K562 (cell line): ENCODE measurements at regions not wholly inside any gene's neighbourhood (a gene's known extent, or its start where the extent isn't known, plus 50 kb on each side); places are given as distances from the start of the nearest gene placed in this dataset.

Experiments used
- ATAC-seq: fragments of 200-7000 bp; cut with Tn5 transposase; 3 replicates; pipeline ENCODE4 v1.9.1; 2020; ENCODE audit warnings: moderate library complexity
- BruUV-seq: library from RNA; stranded (reverse); fragments of 400-500 nt; replicated peaks from 2 replicates; lab custom pipeline; 2021; lab: Mats Ljungman, UMichigan
- CTCF ChIA-PET: fragments of 300-600 bp; formaldehyde crosslinking; extraction: SDS; loops from one replicate; lab custom pipeline; 2021; ENCODE audit warnings: low intra/inter-chr PET ratio; lab: Yijun Ruan, JAX
- POLR2A ChIA-PET: fragments of 300-600, 350-650 bp; sonication (Branson Sonifier 250); formaldehyde crosslinking; extraction: SDS; loops from one replicate; lab custom pipeline; 2021; ENCODE audit warnings: antibody characterized with exemption, inconsistent platforms; lab: Yijun Ruan, JAX
- DNase-seq, 4 experiments: peaks; one replicate each; pipeline versions ENCODE4 v3.0.0 to v3.0.0-alpha.2; 2011 to 2018; ENCODE audit warnings: low spot score in 3 of 4, mixed read lengths in 3 of 4; ENCODE audit errors: extremely low read depth in 1 of 4
- FAIRE-seq: peaks from 2 replicates; lab custom pipeline; 2011; peaks lifted over from hg19 to GRCh38; lab: Jason Lieb, UNC
- H2AFZ ChIP-seq: 2 replicates; pipeline ENCODE4 v1.6.0; 2011; ENCODE audit warnings: low read depth, low read length, control low read depth, inconsistent platforms
- H3K27ac ChIP-seq: fragments of 200-600 bp; 3 replicates; pipeline ENCODE4 v1.8.0; 2011; ENCODE audit warnings: low read depth, mild to moderate bottlenecking, control low read depth, inconsistent platforms, low read length, moderate library complexity, mixed read lengths; ENCODE audit errors: extremely low read depth
- H3K27me3 ChIP-seq, 2 experiments: fragments of 300-600 bp in 1 of 2; 2 replicates in 1 of 2; 3 replicates in 1 of 2; pipeline versions ENCODE4 v1.6.0 to v1.8.0; 2011; ENCODE audit warnings: inconsistent platforms in 2 of 2, low read length in 2 of 2, mild to moderate bottlenecking in 1 of 2, mixed read lengths in 1 of 2, moderate library complexity in 1 of 2; ENCODE audit not compliant: control insufficient read depth in 2 of 2, insufficient read depth in 2 of 2
- H3K36me3 ChIP-seq: fragments of 300-600 bp; 3 replicates; pipeline ENCODE4 v1.8.0; 2011; ENCODE audit warnings: mild to moderate bottlenecking, low read length, inconsistent platforms; ENCODE audit not compliant: control insufficient read depth, insufficient read depth
- H3K4me1 ChIP-seq, 2 experiments: fragments of 200-600 bp in 1 of 2; replicated peaks in 1 of 2; 2 replicates in 1 of 2; 3 replicates in 1 of 2; pipeline versions ENCODE4 v1.5.1 to v1.8.0; 2011; ENCODE audit warnings: inconsistent platforms in 2 of 2, low read length in 2 of 2, mild to moderate bottlenecking in 1 of 2, mixed read lengths in 1 of 2, moderate library complexity in 1 of 2; ENCODE audit not compliant: control insufficient read depth in 2 of 2, insufficient read depth in 2 of 2
- H3K4me2 ChIP-seq: 2 replicates; pipeline ENCODE4 v1.6.1; 2011; ENCODE audit warnings: low read length, control low read depth, inconsistent platforms, mixed read lengths; ENCODE audit not compliant: insufficient read depth
- H3K4me3 ChIP-seq: fragments of 200-600 bp; sonication (generic), shearing (Covaris generic); 2 replicates; pipeline ENCODE4 v1.5.1; 2016; ENCODE audit warnings: control low read depth, inconsistent platforms
- H3K79me2 ChIP-seq: fragments of 200-600 bp; 3 replicates; pipeline ENCODE4 v1.8.0; 2011; ENCODE audit warnings: low read length, inconsistent platforms; ENCODE audit not compliant: control insufficient read depth, insufficient read depth
- H3K9ac ChIP-seq, 2 experiments: 2 replicates each; pipeline versions ENCODE4 v1.6.0 to v1.6.1; 2011; ENCODE audit warnings: low read depth in 2 of 2, low read length in 2 of 2, control low read depth in 1 of 2, inconsistent platforms in 1 of 2, mild to moderate bottlenecking in 1 of 2, mixed read lengths in 1 of 2; ENCODE audit not compliant: insufficient read depth in 1 of 2
- H3K9me1 ChIP-seq: one replicate; pipeline ENCODE4 v1.6.0; 2011; ENCODE audit warnings: inconsistent platforms, mild to moderate bottlenecking, low read length, moderate library complexity; ENCODE audit not compliant: control insufficient read depth, insufficient read depth
- H3K9me3 ChIP-seq: replicated peaks from 2 replicates; pipeline ENCODE4 v1.5.1; 2011; ENCODE audit warnings: low read depth, low read length, inconsistent platforms; ENCODE audit not compliant: control insufficient read depth, insufficient read depth
- H4K20me1 ChIP-seq: replicated peaks from 2 replicates; pipeline ENCODE4 v1.6.1; 2011; ENCODE audit warnings: low read length, inconsistent platforms, mixed read lengths; ENCODE audit not compliant: control insufficient read depth, insufficient read depth
- ATF1 ChIP-seq, 2 experiments: fragments of 450-650 bp in 1 of 2; IDR thresholded peaks; 2 replicates each; pipeline ENCODE4 v1.6.1; 2016; ENCODE audit warnings: missing compliant biosample characterization in 1 of 2, missing genetic modification characterization in 1 of 2
- ATF7 ChIP-seq: fragments of 450-650 bp; IDR thresholded peaks from 2 replicates; pipeline ENCODE4 v1.7.1; 2014; ENCODE audit warnings: mild to moderate bottlenecking, moderate library complexity
- CREM ChIP-seq: IDR thresholded peaks from 2 replicates; pipeline ENCODE4 v1.6.1; 2014; ENCODE audit warnings: antibody characterized with exemption, low read depth
- CTCF ChIP-seq, 3 experiments: IDR thresholded peaks in 2 of 3; conservative IDR thresholded peaks in 1 of 3; 2 replicates each; pipeline ENCODE4 v1.5.1; 2011 to 2012; ENCODE audit warnings: low read length in 3 of 3, mild to moderate bottlenecking in 3 of 3, control low read depth in 2 of 3, improper control_type of control experiment in 1 of 3, inconsistent platforms in 1 of 3, low read depth in 1 of 3, mixed read lengths in 1 of 3, moderate library complexity in 1 of 3; ENCODE audit not compliant: insufficient read depth in 2 of 3
- MEIS2 ChIP-seq: fragments of 450-650 bp; IDR thresholded peaks from 2 replicates; pipeline ENCODE4 v1.6.1; 2014; ENCODE audit warnings: mild to moderate bottlenecking; ENCODE audit not compliant: partially characterized antibody
- RCOR1 ChIP-seq, 2 experiments: IDR thresholded peaks; 2 replicates each; pipeline ENCODE4 v1.6.1; 2012; ENCODE audit warnings: low read depth in 2 of 2, low read length in 2 of 2, borderline replicate concordance in 1 of 2, improper control_type of control experiment in 1 of 2
- SMC3 ChIP-seq: conservative IDR thresholded peaks from 2 replicates; pipeline ENCODE4 v1.6.1; 2011; ENCODE audit warnings: low read depth, low read length, improper control_type of control experiment; ENCODE audit not compliant: insufficient read depth
- SNAPC5 ChIP-seq: fragments of 250-450 bp; sonication (Bioruptor Pico); IDR thresholded peaks from 2 replicates; pipeline ENCODE4 v1.8.0; 2021; ENCODE audit warnings: moderate library complexity, mild to moderate bottlenecking, inconsistent platforms
- SREBF2 ChIP-seq: sonication (generic); formaldehyde crosslinking; IDR thresholded peaks from 2 replicates; pipeline ENCODE4 v1.4.0; 2020; ENCODE audit warnings: mild to moderate bottlenecking, missing genetic modification reagents
- TCF7L2 ChIP-seq: fragments of 150-350 bp; IDR thresholded peaks from 2 replicates; pipeline ENCODE4 v1.6.1; 2016; ENCODE audit warnings: low read depth, mild to moderate bottlenecking, low read length, moderate library complexity
- ZBTB12 ChIP-seq: fragments of 250-450 bp; sonication (Bioruptor Pico); IDR thresholded peaks from 2 replicates; pipeline ENCODE4 v1.4.0; 2020
- ZNF134 ChIP-seq: fragments of 250-450 bp; sonication (Bioruptor Pico); conservative IDR thresholded peaks from 2 replicates; pipeline ENCODE4 v1.4.0; 2020
- ZNF354B ChIP-seq: fragments of 250-450 bp; sonication (Bioruptor Pico); IDR thresholded peaks from 2 replicates; pipeline ENCODE4 v1.4.0; 2020
- ZNF644 ChIP-seq: fragments of 200-800 bp; sonication (Bioruptor generic); IDR thresholded peaks from 2 replicates; pipeline ENCODE4 v1.6.1; 2016; ENCODE audit warnings: low read depth, missing genetic modification characterization, missing compliant biosample characterization
- WGBS: fragments of 100-300 bp; shearing (Covaris generic); methylation state at CpG from one replicate; pipeline ENCODE4 v1.1.6; 2016; ENCODE audit warnings: low coverage, mixed read lengths; ENCODE audit not compliant: insufficient coverage; ENCODE audit errors: missing lambda C conversion rate; 5-methylcytosine and 5-hydroxymethylcytosine counted together
- in situ Hi-C: fragments of 300-500 bp; cut with MboI; formaldehyde crosslinking; loops from 4 replicates; pipeline ENCODE4 v1.15.0; 2018; ENCODE audit warnings: inconsistent platforms, mixed read lengths
- intact Hi-C: fragments of 100-400 bp; cut with micrococcal nuclease; formaldehyde crosslinking; loops from 2 replicates; pipeline ENCODE4 v1.14.2; 2022
- TF ChIP-seq, protein P1 (sequence below): sonication (generic); formaldehyde crosslinking; IDR thresholded peaks from 2 replicates; pipeline ENCODE4 v1.9.0; 2022; ENCODE audit warnings: mild to moderate bottlenecking, missing genetic modification reagents
- TF ChIP-seq, protein P2 (sequence below): conservative IDR thresholded peaks from 2 replicates; pipeline ENCODE4 v1.6.1; 2011; ENCODE audit warnings: low read depth, mild to moderate bottlenecking, low read length; ENCODE audit not compliant: control insufficient read depth

GRCh38 chr14:30270200-30271161, 288.5 kb upstream of the G2E3 start:
- ATAC-seq (peak; percentile 100), FAIRE-seq (peak; percentile 86), DNase-seq (peak; percentile 54 to 79 (median 62))
- no TSS peak for BruUV-seq
- ChIA-PET CTCF (no interaction called here), POLR2A (interaction anchor here (0.6 to 1.0 kb wide), 2 partner anchors 212 to 341 kb away, joined by 3 read pairs; no protein-coding TSS in a partner anchor)
- H3K9me1 ChIP-seq: no peaks in the 10 kb centered on the region
- no peaks in the 10 kb centered on the region for H3K79me2 ChIP-seq
- H3K9me3 ChIP-seq: no peaks in the 10 kb centered on the region
- intact Hi-C loops (loop anchor here (1.0 kb wide), 1 partner anchor 252 kb away; no protein-coding TSS in a partner anchor), in situ Hi-C loops (no loop called here)
- H3K27me3 ChIP-seq: no peaks in the 10 kb centered on the region
- H2AFZ ChIP-seq: peak overlapping the region; percentile 79; the same call in 1 of the 2 replicates
- no peaks in the 10 kb centered on the region for H3K4me1 ChIP-seq
- no peak overlapping the region for H3K27ac ChIP-seq
- no peaks in the 10 kb centered on the region for H3K36me3 ChIP-seq
- H3K4me2 ChIP-seq: peak overlapping the region; percentile 73
- 8% methylated on average over 26 of the region's 29 CpGs for WGBS
- H3K9ac ChIP-seq: no peak overlapping the region; a peak in 1 of 4 replicates
- peak overlapping the region; percentile 16; the same call in 1 of the 2 replicates for H3K4me3 ChIP-seq
- no peaks in the 10 kb centered on the region for H4K20me1 ChIP-seq
- TF ChIP-seq TCF7L2: no peak
- TF ChIP-seq CTCF (IDR thresholded peaks at IDR 0.05 in 2 of 3, conservative IDR thresholded peaks at IDR 0.05 in 1 of 3; ENCODE audit: insufficient read depth in 2 of 3, low read depth in 1 of 3, low read length in 3 of 3): peak; percentile 74 to 87 (median 76)
- TF ChIP-seq SREBF2 (CRISPR knock-in tag): no peak
- no peak for TF ChIP-seq ATF1 (CRISPR knock-in tag; IDR thresholded peaks at IDR 0.05)
- TF ChIP-seq ATF1 (tag; IDR thresholded peaks at IDR 0.05): peak; percentile 45; the same call in 1 of the 2 replicates
- TF ChIP-seq ATF7: 0 out of 2 replicates have a peak, but pooled peaks have one; percentile 18
- TF ChIP-seq SMC3: peak; percentile 60
- TF ChIP-seq ZNF644: no peak
- TF ChIP-seq, protein P1, sequence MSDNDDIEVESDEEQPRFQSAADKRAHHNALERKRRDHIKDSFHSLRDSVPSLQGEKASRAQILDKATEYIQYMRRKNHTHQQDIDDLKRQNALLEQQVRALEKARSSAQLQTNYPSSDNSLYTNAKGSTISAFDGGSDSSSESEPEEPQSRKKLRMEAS: no peak
- TF ChIP-seq ZBTB12 (CRISPR knock-in tag): no peak
- no peak for TF ChIP-seq SNAPC5 (CRISPR knock-in tag)
- TF ChIP-seq, protein P2, sequence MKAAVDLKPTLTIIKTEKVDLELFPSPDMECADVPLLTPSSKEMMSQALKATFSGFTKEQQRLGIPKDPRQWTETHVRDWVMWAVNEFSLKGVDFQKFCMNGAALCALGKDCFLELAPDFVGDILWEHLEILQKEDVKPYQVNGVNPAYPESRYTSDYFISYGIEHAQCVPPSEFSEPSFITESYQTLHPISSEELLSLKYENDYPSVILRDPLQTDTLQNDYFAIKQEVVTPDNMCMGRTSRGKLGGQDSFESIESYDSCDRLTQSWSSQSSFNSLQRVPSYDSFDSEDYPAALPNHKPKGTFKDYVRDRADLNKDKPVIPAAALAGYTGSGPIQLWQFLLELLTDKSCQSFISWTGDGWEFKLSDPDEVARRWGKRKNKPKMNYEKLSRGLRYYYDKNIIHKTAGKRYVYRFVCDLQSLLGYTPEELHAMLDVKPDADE: no peak
- TF ChIP-seq CREM: 0 out of 2 replicates have a peak, but pooled peaks have one; percentile 10
- TF ChIP-seq ZNF134: no peak
- TF ChIP-seq RCOR1 (IDR thresholded peaks at IDR 0.05; ENCODE audit: borderline replicate concordance in 1 of 2, low read depth in 2 of 2, low read length in 2 of 2): peak in 1 of 2 experiments; percentile 37; a peak in 1 of 4 replicates
- no peak for TF ChIP-seq ZNF354B (CRISPR knock-in tag)
- peak; percentile 7 for TF ChIP-seq MEIS2
